T-helper 17 cell (primary cell): ENCODE measurements at regions not wholly inside any gene's neighbourhood (a gene's known extent, or its start where the extent isn't known, plus 50 kb on each side); places are given as distances from the start of the nearest gene placed in this dataset.

Experiments used
- ATAC-seq: fragments of 150-1000 bp; cut with Tn5 transposase; 2 replicates; pipeline ENCODE4 v1.10.0; 2021; ENCODE audit warnings: mild to moderate bottlenecking, moderate library complexity
- DNase-seq, 3 donors: peaks; one replicate each; pipeline versions ENCODE4 v3.0.0 to v3.0.0-alpha.2; 2020 to 2021
- H3K9me3 ChIP-seq: one replicate; pipeline ENCODE4 v1.7.0; 2013; ENCODE audit warnings: low read length, mild to moderate bottlenecking; ENCODE audit not compliant: control insufficient read depth, poor library complexity, severe bottlenecking
- H3K27ac Mint-ChIP-seq: one replicate; pipeline ENCODE4 v1.8.0; 2022; ENCODE audit warnings: mild to moderate bottlenecking, moderate library complexity, mixed read lengths
- H3K27me3 Mint-ChIP-seq: one replicate; pipeline ENCODE4 v1.8.0; 2022; ENCODE audit warnings: mixed read lengths
- H3K36me3 Mint-ChIP-seq: one replicate; pipeline ENCODE4 v1.8.0; 2022; ENCODE audit warnings: low read depth, mixed read lengths
- H3K4me1 Mint-ChIP-seq: one replicate; pipeline ENCODE4 v1.8.0; 2022; ENCODE audit warnings: mild to moderate bottlenecking, mixed read lengths
- H3K4me3 Mint-ChIP-seq: one replicate; pipeline ENCODE4 v1.8.0; 2022; ENCODE audit warnings: mild to moderate bottlenecking, moderate library complexity, mixed read lengths

DNA sequence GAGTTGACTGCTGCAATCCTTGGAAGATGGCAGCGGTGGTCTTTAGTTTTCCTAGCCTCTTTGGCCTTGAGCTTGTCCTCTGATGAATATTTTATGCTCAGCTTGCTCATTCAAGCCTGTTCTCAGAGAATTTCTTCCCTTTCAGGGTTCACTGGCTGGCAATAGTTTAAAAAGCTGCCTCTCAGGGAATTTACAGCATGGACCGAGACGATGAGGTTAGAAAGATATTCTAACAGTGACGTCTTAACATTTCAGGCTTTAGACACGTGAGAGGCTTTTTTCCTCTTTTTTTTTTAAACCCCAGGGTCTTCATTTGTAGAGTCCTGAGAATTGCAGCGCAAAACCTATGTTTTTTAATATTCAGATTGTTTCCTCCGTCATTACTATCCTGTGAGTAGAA, 120.3 kb upstream of the CLSTN2 start:
- H3K36me3 Mint-ChIP-seq = no peaks in the 10 kb centered on the region

DNA sequence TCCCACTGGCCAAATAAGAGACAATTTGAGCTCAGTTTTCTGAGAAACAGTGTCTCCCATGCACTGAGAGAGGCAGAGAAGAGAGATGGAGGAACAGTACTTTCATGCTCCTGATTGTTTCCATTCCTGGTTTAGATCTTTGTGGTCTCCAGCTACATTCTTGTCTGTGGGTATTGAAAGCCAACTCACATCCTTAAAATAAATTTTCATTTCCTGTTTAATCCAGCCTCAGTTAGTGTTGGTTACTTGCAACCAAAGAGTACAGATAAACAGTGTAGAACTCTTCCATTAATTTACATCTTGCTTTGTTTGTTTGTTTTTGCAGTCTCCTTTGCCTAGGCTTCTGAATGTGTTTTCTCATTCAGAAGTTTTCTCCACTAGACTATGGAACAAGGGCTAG, 123.7 kb upstream of the CLSTN2 start:
- no peaks in the 10 kb centered on the region for H3K27me3 Mint-ChIP-seq
- H3K36me3 Mint-ChIP-seq = no peaks in the 10 kb centered on the region
- no peak overlapping the region for H3K27ac Mint-ChIP-seq
- no peak overlapping the region for H3K4me3 Mint-ChIP-seq
- no peaks in the 10 kb centered on the region for H3K9me3 ChIP-seq
- no peak for ATAC-seq
- no peaks in the 10 kb centered on the region for H3K4me1 Mint-ChIP-seq
- no peak for DNase-seq

More for the DNA sequence above, 120.3 kb upstream of the CLSTN2 start:
- DNase-seq = no peak
- Mint-ChIP-seq H3K4me1 (no peaks in the 10 kb centered on the region), H3K27ac (no peak overlapping the region), H3K27me3 (no peaks in the 10 kb centered on the region), H3K4me3 (no peak overlapping the region)
- no peak for ATAC-seq
- H3K9me3 ChIP-seq = no peaks in the 10 kb centered on the region

GRCh38 chr3:139808201-139808600, 126.8 kb upstream of the CLSTN2 start:
- H3K36me3 Mint-ChIP-seq = no peaks in the 10 kb centered on the region
- no peaks in the 10 kb centered on the region for H3K4me1 Mint-ChIP-seq
- H3K27me3 Mint-ChIP-seq = no peaks in the 10 kb centered on the region
- no peak for ATAC-seq
- H3K9me3 ChIP-seq = no peaks in the 10 kb centered on the region
- H3K27ac Mint-ChIP-seq = no peak overlapping the region
- H3K4me3 Mint-ChIP-seq = no peak overlapping the region
- DNase-seq = no peak

DNA sequence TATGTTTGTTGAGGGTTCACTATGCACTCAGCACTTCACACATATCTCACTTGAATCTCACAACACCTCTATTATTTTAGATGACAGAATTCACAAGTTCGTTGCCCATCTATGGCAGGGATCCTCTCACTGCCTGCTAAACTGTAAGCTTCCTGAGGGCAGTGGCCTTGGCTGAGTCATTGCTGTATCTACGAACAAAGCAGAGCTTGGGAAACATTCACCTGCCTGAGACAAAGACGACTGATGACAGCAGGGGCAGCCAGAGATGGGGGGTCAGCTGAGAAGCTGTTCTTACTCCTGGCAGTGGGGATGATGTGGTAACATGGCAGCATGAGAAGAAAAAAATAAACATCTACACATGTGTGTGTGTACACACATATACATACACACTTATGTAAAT, 125.5 kb upstream of the NMNAT3 start:
- no peaks in the 10 kb centered on the region for H3K27me3 Mint-ChIP-seq
- H3K4me1 Mint-ChIP-seq = no peaks in the 10 kb centered on the region
- no peak overlapping the region for H3K27ac Mint-ChIP-seq
- H3K36me3 Mint-ChIP-seq = no peaks in the 10 kb centered on the region
- no peak for ATAC-seq
- H3K9me3 ChIP-seq = no peaks in the 10 kb centered on the region
- DNase-seq = no peak
- no peak overlapping the region for H3K4me3 Mint-ChIP-seq

- no peak overlapping the region for H3K4me3 Mint-ChIP-seq
- no peaks in the 10 kb centered on the region for H3K27me3 Mint-ChIP-seq
- no peaks in the 10 kb centered on the region for H3K4me1 Mint-ChIP-seq
- H3K36me3 Mint-ChIP-seq = no peaks in the 10 kb centered on the region
- ATAC-seq = no peak
- H3K9me3 ChIP-seq = no peaks in the 10 kb centered on the region
- no peak for DNase-seq
- no peak overlapping the region for H3K27ac Mint-ChIP-seq
These were observed 120.1 kb upstream of the NMNAT3 start for GRCh38 chr3:139797724-139798343.

DNA sequence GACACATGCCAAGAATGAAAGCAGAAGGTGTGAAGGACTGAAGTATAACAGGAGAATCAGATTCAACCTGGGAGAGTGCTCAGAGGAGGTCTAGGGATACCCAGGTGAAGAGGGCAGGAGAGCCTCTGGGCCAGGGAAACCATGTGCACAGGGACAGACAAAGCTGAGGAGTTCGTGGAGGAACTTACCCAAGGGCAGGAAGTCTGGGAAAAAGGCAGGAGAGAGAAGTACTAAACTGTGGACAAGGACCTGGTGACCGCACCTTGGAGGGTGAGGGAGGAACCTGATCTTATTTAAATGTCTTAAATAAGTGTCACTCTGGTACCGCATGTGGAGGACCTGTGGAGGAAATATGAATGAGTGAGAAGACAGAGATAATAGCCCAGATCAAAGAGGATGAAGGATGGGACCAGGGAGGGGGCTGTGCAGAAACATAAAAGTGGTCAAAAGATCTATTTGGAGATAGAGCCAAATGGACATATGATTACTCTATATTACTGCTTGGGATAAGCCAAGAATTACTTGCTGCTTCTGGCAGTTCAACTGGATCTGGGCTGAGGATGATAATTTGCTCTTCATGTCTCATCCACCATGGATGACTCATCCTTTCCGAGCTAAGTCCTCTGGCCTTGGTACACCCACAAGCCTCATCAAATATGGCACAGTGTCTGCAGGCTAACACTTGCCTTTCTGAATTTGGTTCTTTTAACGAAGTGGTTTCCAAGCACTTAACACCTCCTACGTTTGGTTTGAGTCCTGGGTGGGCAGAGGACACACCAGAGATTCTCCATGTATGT, 116.9 kb upstream of the NMNAT3 start:
- no peak overlapping the region for H3K27ac Mint-ChIP-seq
- no peak overlapping the region for H3K4me3 Mint-ChIP-seq
- H3K9me3 ChIP-seq = no peaks in the 10 kb centered on the region
- no peaks in the 10 kb centered on the region for H3K27me3 Mint-ChIP-seq
- DNase-seq (no peak), ATAC-seq (no peak)
- no peaks in the 10 kb centered on the region for H3K36me3 Mint-ChIP-seq
- no peaks in the 10 kb centered on the region for H3K4me1 Mint-ChIP-seq

DNA sequence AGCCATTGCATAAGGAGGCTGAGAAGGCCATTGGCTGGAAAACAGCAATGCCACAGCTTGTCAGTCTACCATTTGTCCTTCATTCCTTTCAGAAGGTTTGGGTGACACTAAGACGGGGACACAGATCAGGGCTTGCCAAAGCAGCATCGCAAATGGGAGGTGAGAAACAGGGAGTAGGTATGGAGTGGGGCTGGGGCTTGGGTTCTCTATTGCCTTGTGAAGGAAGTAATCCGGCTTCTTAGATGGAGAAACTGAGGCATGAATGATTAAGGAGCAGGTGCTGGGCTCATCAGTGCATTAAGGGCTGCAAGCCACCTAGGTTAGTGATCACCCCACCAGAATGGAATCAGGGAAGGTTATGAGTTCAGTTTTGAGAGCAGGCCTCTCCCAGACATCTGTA, 115.6 kb upstream of the NMNAT3 start:
- no peak for ATAC-seq
- Mint-ChIP-seq H3K27me3 (no peaks in the 10 kb centered on the region), H3K27ac (no peak overlapping the region), H3K4me3 (no peak overlapping the region), H3K4me1 (no peaks in the 10 kb centered on the region), H3K36me3 (no peaks in the 10 kb centered on the region)
- no peak for DNase-seq
- H3K9me3 ChIP-seq = no peaks in the 10 kb centered on the region

DNA sequence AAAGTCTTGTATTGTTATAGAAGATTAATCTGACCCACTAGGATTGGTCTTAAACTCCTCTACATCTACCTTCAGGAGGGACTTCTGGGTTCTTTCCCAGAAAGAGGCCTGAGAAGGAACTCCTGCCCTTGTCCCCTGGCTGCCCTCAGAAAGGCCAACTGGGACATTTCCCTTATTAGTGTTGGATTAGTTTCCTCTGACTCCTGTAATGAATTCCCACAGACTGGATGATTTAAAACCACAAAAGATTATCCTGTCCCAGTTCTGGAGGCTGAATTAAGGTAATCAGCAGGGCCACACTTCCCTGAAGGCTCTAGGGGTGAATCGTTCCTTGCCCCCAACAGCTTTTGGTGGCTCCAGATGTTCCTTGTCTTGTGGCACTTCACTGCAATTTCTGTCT, 102.8 kb upstream of the NMNAT3 start:
- H3K36me3 Mint-ChIP-seq = no peaks in the 10 kb centered on the region
- ATAC-seq = no peak
- DNase-seq = no peak
- H3K4me1 Mint-ChIP-seq = no peaks in the 10 kb centered on the region
- peaks cover 6% of the 10 kb centered on the region for H3K27me3 Mint-ChIP-seq
- H3K4me3 Mint-ChIP-seq = no peak overlapping the region
- H3K9me3 ChIP-seq = no peaks in the 10 kb centered on the region
- H3K27ac Mint-ChIP-seq = no peak overlapping the region

DNA sequence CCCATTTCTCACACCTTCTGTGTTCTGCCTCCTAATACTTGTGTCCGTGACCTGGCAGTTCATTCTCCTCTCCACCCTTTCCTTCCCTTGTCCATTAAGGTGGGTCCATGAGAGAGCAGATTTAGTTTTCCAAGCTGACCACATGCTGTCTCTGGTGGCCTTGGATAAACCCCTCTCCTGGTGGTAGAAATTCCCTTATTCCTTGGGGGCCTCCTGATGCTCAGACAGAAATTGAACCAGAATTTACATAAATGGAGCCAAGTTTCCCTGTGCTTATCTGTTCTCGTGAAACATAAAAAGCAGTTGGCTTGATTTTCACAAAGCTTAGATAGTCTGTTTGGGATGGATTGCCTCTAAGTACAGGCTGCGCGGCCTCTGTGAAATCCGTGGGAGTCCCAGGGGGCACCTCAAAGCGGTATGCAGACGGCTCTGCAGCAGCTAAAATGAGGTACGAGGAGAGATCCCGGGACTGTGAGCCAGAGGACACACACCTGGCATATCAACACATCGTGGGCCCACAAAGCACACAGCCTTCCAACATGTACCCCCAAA, 101.0 kb upstream of the NMNAT3 start:
- H3K36me3 Mint-ChIP-seq = no peaks in the 10 kb centered on the region
- no peak for ATAC-seq
- no peaks in the 10 kb centered on the region for H3K4me1 Mint-ChIP-seq
- H3K9me3 ChIP-seq = no peaks in the 10 kb centered on the region
- H3K27ac Mint-ChIP-seq = no peak overlapping the region
- no peaks in the 10 kb centered on the region for H3K27me3 Mint-ChIP-seq
- H3K4me3 Mint-ChIP-seq = no peak overlapping the region
- no peak for DNase-seq

- H3K27ac Mint-ChIP-seq = no peak overlapping the region
- no peak for ATAC-seq
- H3K4me1 Mint-ChIP-seq = no peaks in the 10 kb centered on the region
- H3K9me3 ChIP-seq = no peaks in the 10 kb centered on the region
- H3K27me3 Mint-ChIP-seq = no peaks in the 10 kb centered on the region
- no peak overlapping the region for H3K4me3 Mint-ChIP-seq
- H3K36me3 Mint-ChIP-seq = no peaks in the 10 kb centered on the region
- no peak for DNase-seq
These were observed 97.0 kb upstream of the NMNAT3 start for GRCh38 chr3:139774560-139775302.

DNA sequence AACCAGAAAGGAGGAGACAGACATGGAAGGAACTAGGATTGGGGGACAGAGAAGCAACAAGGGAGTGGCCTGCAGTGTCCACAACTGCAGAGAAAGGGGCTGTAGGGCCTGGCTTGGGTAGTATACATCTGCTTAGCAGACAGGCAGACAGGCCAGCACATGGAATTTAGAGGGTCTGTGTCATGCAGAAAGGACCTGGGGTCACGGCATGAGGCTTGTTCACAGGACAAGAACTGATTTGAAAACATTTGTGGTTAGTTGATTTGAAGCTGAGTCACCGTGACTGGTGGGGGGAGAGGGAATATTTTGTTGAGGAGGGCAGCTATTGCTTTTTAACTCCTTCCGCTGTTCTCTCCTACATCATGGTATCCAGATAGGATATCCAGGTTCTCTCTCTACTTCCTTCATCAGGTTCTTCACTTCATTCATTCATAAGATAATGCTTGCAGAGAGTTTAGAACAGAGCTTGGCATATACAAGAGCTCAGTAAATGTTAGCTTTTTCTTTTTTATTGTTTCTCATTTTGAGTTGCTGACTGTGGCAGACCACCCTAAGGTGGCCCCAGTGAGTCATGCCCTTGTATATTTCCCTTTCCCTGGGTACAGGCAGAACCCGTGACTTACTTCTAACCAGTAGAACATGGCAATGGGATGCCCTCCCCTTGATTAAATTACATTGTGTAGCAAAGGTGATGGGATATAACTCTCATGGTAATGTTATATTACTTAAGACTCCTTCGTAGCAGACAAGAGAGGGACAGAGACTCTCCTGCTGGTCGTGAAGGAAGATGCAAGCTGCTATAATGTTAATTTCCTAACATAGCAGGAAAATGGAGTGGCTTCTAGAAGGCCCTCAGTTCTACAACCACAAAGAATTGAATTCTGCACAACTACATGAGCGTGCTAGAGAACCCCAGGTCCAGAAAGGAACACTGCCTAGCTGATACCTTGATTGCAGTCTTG, 95.0 kb upstream of the NMNAT3 start:
- no peak for ATAC-seq
- no peaks in the 10 kb centered on the region for H3K36me3 Mint-ChIP-seq
- no peaks in the 10 kb centered on the region for H3K9me3 ChIP-seq
- H3K27me3 Mint-ChIP-seq = no peaks in the 10 kb centered on the region
- no peak for DNase-seq
- no peak overlapping the region for H3K27ac Mint-ChIP-seq
- H3K4me1 Mint-ChIP-seq = no peaks in the 10 kb centered on the region
- H3K4me3 Mint-ChIP-seq = no peak overlapping the region

GRCh38 chr3:139771331-139771730, 93.6 kb upstream of the NMNAT3 start:
- DNase-seq = no peak
- Mint-ChIP-seq H3K27me3 (no peaks in the 10 kb centered on the region), H3K27ac (no peak overlapping the region), H3K4me1 (no peaks in the 10 kb centered on the region), H3K4me3 (no peak overlapping the region), H3K36me3 (no peaks in the 10 kb centered on the region)
- no peaks in the 10 kb centered on the region for H3K9me3 ChIP-seq
- ATAC-seq = no peak
